Neutrophil (primary cell): ENCODE measurements at regions not wholly inside any gene's neighbourhood (a gene's known extent, or its start where the extent isn't known, plus 50 kb on each side); places are given as distances from the start of the nearest gene placed in this dataset.

Experiments
- H3K27ac ChIP-seq: fragments of 200-600 bp; sonication (generic); 2 replicates; pipeline ENCODE4 v1.5.1; 2016; ENCODE audit warnings: mild to moderate bottlenecking, moderate library complexity
- H3K27me3 ChIP-seq: fragments of 200-600 bp; sonication (generic); 2 replicates; pipeline ENCODE4 v1.6.0; 2016; ENCODE audit warnings: mild to moderate bottlenecking
- H3K36me3 ChIP-seq: fragments of 200-600 bp; sonication (generic); 2 replicates; pipeline ENCODE4 v1.5.1; 2017
- H3K4me1 ChIP-seq, 2 experiments: fragments of 200-600 bp in 1 of 2; sonication (generic) in 1 of 2; 1 replicate in 1 of 2; 2 replicates in 1 of 2; pipeline versions ENCODE4 v1.5.1 to v1.6.1; 2013 to 2016; ENCODE audit warnings: low read depth in 1 of 2, low read length in 1 of 2, mild to moderate bottlenecking in 1 of 2, moderate library complexity in 1 of 2; ENCODE audit not compliant: control insufficient read depth in 1 of 2, insufficient read depth in 1 of 2
- H3K4me3 ChIP-seq, 2 experiments: fragments of 200-600 bp in 1 of 2; sonication (generic) in 1 of 2; 1 replicate in 1 of 2; 2 replicates in 1 of 2; pipeline ENCODE4 v1.5.1; 2013 to 2016; ENCODE audit warnings: low read depth in 1 of 2, low read length in 1 of 2, mild to moderate bottlenecking in 1 of 2, moderate library complexity in 1 of 2
- H3K9me3 ChIP-seq: fragments of 200-600 bp; sonication (generic); 2 replicates; pipeline ENCODE4 v1.5.1; 2016
- CTCF ChIP-seq: fragments of 200-600 bp; sonication (generic); IDR thresholded peaks from 2 replicates; pipeline ENCODE4 v1.5.1; 2016; ENCODE audit warnings: antibody characterized with exemption

DNA sequence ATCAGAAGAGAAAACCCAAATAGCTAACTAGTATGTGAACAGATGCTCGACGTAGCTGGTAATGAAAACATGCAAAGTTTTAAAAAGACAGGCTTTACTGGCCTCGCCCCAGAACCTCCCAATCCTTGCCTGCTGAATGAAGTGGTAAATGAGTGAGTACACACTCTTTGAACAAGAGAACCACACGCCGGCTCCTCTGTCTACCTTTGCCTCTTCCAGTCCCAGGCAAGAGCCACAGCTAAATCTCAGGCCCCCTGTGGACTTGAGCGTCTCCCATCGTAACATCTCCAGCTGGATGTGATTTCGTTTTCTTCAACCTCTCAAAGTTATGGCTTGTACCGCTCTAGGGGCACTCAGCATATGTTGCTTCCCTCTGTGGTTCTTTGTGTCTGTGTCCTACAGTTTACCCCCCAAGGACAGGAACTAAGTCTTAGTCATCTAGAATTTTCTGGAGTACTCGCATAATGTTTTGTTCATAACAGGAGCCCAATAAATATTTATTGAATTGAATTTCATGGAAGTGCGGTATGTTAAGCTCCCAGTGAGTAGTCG is 153.2 kb upstream of the TAB2 start:
- peaks cover 18% of the 10 kb centered on the region for H3K27me3 ChIP-seq
- H3K36me3 ChIP-seq = no peaks in the 10 kb centered on the region
- no peaks in the 10 kb centered on the region for H3K9me3 ChIP-seq
- no peak overlapping the region for H3K4me3 ChIP-seq
- no peak overlapping the region for H3K27ac ChIP-seq
- no peak for TF ChIP-seq CTCF
- no peaks in the 10 kb centered on the region for H3K4me1 ChIP-seq

DNA sequence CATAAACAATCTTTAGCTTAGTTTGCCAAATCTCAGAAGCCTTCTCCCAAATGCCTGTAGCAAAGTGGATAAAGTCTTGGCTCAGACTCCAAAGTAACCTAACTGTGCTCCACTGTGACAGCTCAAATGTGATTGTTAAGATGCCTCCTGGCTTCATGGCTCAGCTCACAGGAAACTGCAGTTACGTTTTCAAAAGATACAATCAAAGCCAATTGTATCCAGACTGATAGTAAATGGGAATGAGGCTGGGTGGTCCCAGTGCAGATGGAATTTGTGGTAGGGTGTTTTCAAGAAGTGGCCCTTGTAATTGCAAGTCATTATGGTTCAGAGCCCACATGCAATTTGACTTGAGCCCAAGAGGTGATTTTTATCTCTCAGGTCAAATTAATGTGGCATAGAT is 151.2 kb upstream of the TAB2 start:
- no peak for TF ChIP-seq CTCF
- no peak overlapping the region for H3K27ac ChIP-seq
- H3K9me3 ChIP-seq = no peaks in the 10 kb centered on the region
- no peaks in the 10 kb centered on the region for H3K36me3 ChIP-seq
- no peak overlapping the region for H3K4me3 ChIP-seq
- H3K27me3 ChIP-seq = peaks cover 22% of the 10 kb centered on the region
- H3K4me1 ChIP-seq = no peaks in the 10 kb centered on the region

GRCh38 chr6:149166747-149167146 is 150.8 kb upstream of the TAB2 start:
- H3K4me3 ChIP-seq = no peak overlapping the region
- no peak for TF ChIP-seq CTCF
- no peaks in the 10 kb centered on the region for H3K4me1 ChIP-seq
- H3K27ac ChIP-seq = no peak overlapping the region
- no peaks in the 10 kb centered on the region for H3K9me3 ChIP-seq
- peaks cover 22% of the 10 kb centered on the region for H3K27me3 ChIP-seq
- no peaks in the 10 kb centered on the region for H3K36me3 ChIP-seq

GRCh38 chr6:149168968-149169367 is 148.5 kb upstream of the TAB2 start:
- Histone ChIP-seq H3K36me3 (no peaks in the 10 kb centered on the region), H3K9me3 (no peaks in the 10 kb centered on the region), H3K4me3 (no peak overlapping the region), H3K27me3 (peaks cover 22% of the 10 kb centered on the region), H3K4me1 (no peaks in the 10 kb centered on the region), H3K27ac (no peak overlapping the region)
- no peak for TF ChIP-seq CTCF

- H3K27ac ChIP-seq = no peak overlapping the region
- no peaks in the 10 kb centered on the region for H3K36me3 ChIP-seq
- no peak overlapping the region for H3K4me3 ChIP-seq
- TF ChIP-seq CTCF = no peak
- H3K4me1 ChIP-seq = no peaks in the 10 kb centered on the region
- H3K9me3 ChIP-seq = no peaks in the 10 kb centered on the region
- peaks cover 22% of the 10 kb centered on the region for H3K27me3 ChIP-seq
Observed at GRCh38 chr6:149169761-149170511, 147.6 kb upstream of the TAB2 start.
